ENCODE measurements at regions not wholly inside any gene's neighbourhood (a gene's known extent, or its start where the extent isn't known, plus 50 kb on each side); places are given as distances from the start of the nearest gene placed in this dataset.

DNA sequence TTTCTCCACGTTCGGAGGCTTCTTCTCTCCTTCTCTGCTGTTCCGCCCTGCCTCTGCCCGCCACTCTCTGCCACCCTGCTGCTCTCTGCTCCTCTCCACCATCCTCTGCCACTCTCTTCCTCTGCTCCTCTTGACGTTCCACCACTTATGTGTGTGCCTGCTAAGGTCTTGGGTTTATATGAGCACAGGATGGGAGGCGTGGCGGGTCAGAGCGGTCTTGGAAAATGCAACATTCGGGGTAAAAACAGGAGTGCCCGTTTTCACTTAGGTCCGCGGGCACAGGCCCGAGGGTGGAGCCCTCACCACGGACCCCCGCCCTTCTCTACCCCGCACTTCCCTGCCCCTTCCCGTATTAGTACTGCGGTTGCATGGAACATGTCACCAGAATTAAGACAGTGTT is 114.4 kb upstream of the FBXL7 start:
- no peaks in the 10 kb centered on the region for H3K27me3 ChIP-seq (replicated peaks; ENCODE audit: control insufficient read depth, insufficient read depth, low read length, poor library complexity, severe bottlenecking)
- no peaks in the 10 kb centered on the region for H3K36me3 ChIP-seq (ENCODE audit: control insufficient read depth, insufficient read depth, low read length)
- H3K9me3 ChIP-seq (ENCODE audit: control insufficient read depth, low read length), result no peaks in the 10 kb centered on the region
- no peak for DNase-seq
- no peak overlapping the region for H3K27ac ChIP-seq (ENCODE audit: insufficient read depth, low read length, poor library complexity, severe bottlenecking)
- H3K4me3 ChIP-seq (ENCODE audit: insufficient read depth, low read depth, low read length, poor library complexity, severe bottlenecking), result no peak overlapping the region
- no peaks in the 10 kb centered on the region for H3K4me1 ChIP-seq (ENCODE audit: control insufficient read depth, insufficient read depth, low read length, poor library complexity, severe bottlenecking)

GRCh38 chr5:15385037-15385436 is 114.9 kb upstream of the FBXL7 start:
- Histone ChIP-seq H3K27me3 (replicated peaks; ENCODE audit: control insufficient read depth, insufficient read depth, low read length, poor library complexity, severe bottlenecking) (no peaks in the 10 kb centered on the region), H3K9me3 (ENCODE audit: control insufficient read depth, low read length) (no peaks in the 10 kb centered on the region), H3K36me3 (ENCODE audit: control insufficient read depth, insufficient read depth, low read length) (no peaks in the 10 kb centered on the region), H3K27ac (ENCODE audit: insufficient read depth, low read length, poor library complexity, severe bottlenecking) (no peak overlapping the region), H3K4me3 (ENCODE audit: insufficient read depth, low read depth, low read length, poor library complexity, severe bottlenecking) (no peak overlapping the region), H3K4me1 (ENCODE audit: control insufficient read depth, insufficient read depth, low read length, poor library complexity, severe bottlenecking) (no peaks in the 10 kb centered on the region)
- DNase-seq, result no peak

DNA sequence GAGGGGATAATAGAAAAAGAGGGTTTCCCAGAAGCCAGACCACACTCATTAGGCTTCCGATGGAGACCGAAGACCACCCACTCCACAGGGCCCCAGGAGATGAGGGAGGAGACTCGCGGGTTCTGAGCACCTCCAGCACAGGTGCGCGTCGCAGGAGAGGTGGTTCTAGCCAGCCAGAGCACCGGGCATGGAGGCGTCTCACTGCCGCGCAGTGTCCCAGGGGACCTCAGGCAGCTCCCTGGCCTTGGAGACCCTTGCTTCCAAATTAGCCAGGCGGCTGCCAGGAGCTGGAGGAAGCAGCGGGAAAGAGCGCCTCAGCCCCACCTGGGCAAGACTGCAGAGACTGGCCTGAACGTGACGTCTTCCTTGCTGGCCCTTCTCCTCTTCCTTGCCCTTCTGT is 115.4 kb upstream of the FBXL7 start:
- Histone ChIP-seq H3K4me1 (ENCODE audit: control insufficient read depth, insufficient read depth, low read length, poor library complexity, severe bottlenecking) (no peaks in the 10 kb centered on the region), H3K9me3 (ENCODE audit: control insufficient read depth, low read length) (no peaks in the 10 kb centered on the region), H3K36me3 (ENCODE audit: control insufficient read depth, insufficient read depth, low read length) (no peaks in the 10 kb centered on the region), H3K27ac (ENCODE audit: insufficient read depth, low read length, poor library complexity, severe bottlenecking) (no peak overlapping the region), H3K27me3 (replicated peaks; ENCODE audit: control insufficient read depth, insufficient read depth, low read length, poor library complexity, severe bottlenecking) (no peaks in the 10 kb centered on the region), H3K4me3 (ENCODE audit: insufficient read depth, low read depth, low read length, poor library complexity, severe bottlenecking) (no peak overlapping the region)
- no peak for DNase-seq

GRCh38 chr5:15384176-15384575 is 115.8 kb upstream of the FBXL7 start:
- no peaks in the 10 kb centered on the region for H3K27me3 ChIP-seq (replicated peaks; ENCODE audit: control insufficient read depth, insufficient read depth, low read length, poor library complexity, severe bottlenecking)
- H3K4me1 ChIP-seq (ENCODE audit: control insufficient read depth, insufficient read depth, low read length, poor library complexity, severe bottlenecking), result no peaks in the 10 kb centered on the region
- no peaks in the 10 kb centered on the region for H3K36me3 ChIP-seq (ENCODE audit: control insufficient read depth, insufficient read depth, low read length)
- no peak overlapping the region for H3K27ac ChIP-seq (ENCODE audit: insufficient read depth, low read length, poor library complexity, severe bottlenecking)
- DNase-seq, result no peak
- H3K4me3 ChIP-seq (ENCODE audit: insufficient read depth, low read depth, low read length, poor library complexity, severe bottlenecking), result no peak overlapping the region
- no peaks in the 10 kb centered on the region for H3K9me3 ChIP-seq (ENCODE audit: control insufficient read depth, low read length)

DNA sequence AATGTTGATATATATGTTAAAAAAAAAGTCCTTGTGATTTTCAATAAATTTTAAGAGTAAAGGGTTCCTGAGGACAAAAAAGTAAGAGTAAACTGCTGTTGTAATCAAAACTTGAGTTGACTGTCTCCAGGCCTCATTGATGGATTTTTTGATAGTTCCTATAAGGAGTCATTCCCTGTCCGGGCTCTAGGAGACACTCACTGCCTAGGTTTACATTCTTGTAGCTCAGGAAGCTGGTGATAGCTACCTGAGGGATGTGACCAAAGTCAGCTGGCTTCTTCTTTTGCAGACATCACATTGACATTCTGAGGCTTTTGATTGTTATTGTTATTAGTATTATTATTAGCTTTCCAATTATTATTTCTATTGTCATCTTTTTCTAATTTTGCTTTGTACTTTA is 116.5 kb upstream of the FBXL7 start:
- Histone ChIP-seq H3K36me3 (ENCODE audit: control insufficient read depth, insufficient read depth, low read length) (no peaks in the 10 kb centered on the region), H3K9me3 (ENCODE audit: control insufficient read depth, low read length) (no peaks in the 10 kb centered on the region), H3K27me3 (replicated peaks; ENCODE audit: control insufficient read depth, insufficient read depth, low read length, poor library complexity, severe bottlenecking) (no peaks in the 10 kb centered on the region), H3K27ac (ENCODE audit: insufficient read depth, low read length, poor library complexity, severe bottlenecking) (no peak overlapping the region), H3K4me1 (ENCODE audit: control insufficient read depth, insufficient read depth, low read length, poor library complexity, severe bottlenecking) (no peaks in the 10 kb centered on the region), H3K4me3 (ENCODE audit: insufficient read depth, low read depth, low read length, poor library complexity, severe bottlenecking) (no peak overlapping the region)
- no peak for DNase-seq

- Histone ChIP-seq H3K36me3 (ENCODE audit: control insufficient read depth, insufficient read depth, low read length) (no peaks in the 10 kb centered on the region), H3K4me3 (ENCODE audit: insufficient read depth, low read depth, low read length, poor library complexity, severe bottlenecking) (no peak overlapping the region), H3K9me3 (ENCODE audit: control insufficient read depth, low read length) (no peaks in the 10 kb centered on the region), H3K4me1 (ENCODE audit: control insufficient read depth, insufficient read depth, low read length, poor library complexity, severe bottlenecking) (no peaks in the 10 kb centered on the region), H3K27me3 (replicated peaks; ENCODE audit: control insufficient read depth, insufficient read depth, low read length, poor library complexity, severe bottlenecking) (no peaks in the 10 kb centered on the region), H3K27ac (ENCODE audit: insufficient read depth, low read length, poor library complexity, severe bottlenecking) (no peak overlapping the region)
- no peak for DNase-seq
Observed at GRCh38 chr5:15383021-15383420, 117.0 kb upstream of the FBXL7 start.

- H3K27me3 ChIP-seq (replicated peaks; ENCODE audit: control insufficient read depth, insufficient read depth, low read length, poor library complexity, severe bottlenecking), result no peaks in the 10 kb centered on the region
- no peaks in the 10 kb centered on the region for H3K9me3 ChIP-seq (ENCODE audit: control insufficient read depth, low read length)
- no peaks in the 10 kb centered on the region for H3K4me1 ChIP-seq (ENCODE audit: control insufficient read depth, insufficient read depth, low read length, poor library complexity, severe bottlenecking)
- no peak for DNase-seq
- H3K36me3 ChIP-seq (ENCODE audit: control insufficient read depth, insufficient read depth, low read length), result no peaks in the 10 kb centered on the region
- H3K4me3 ChIP-seq (ENCODE audit: insufficient read depth, low read depth, low read length, poor library complexity, severe bottlenecking), result no peak overlapping the region
- no peak overlapping the region for H3K27ac ChIP-seq (ENCODE audit: insufficient read depth, low read length, poor library complexity, severe bottlenecking)
Observed at GRCh38 chr5:15377573-15378340, 122.2 kb upstream of the FBXL7 start.

DNA sequence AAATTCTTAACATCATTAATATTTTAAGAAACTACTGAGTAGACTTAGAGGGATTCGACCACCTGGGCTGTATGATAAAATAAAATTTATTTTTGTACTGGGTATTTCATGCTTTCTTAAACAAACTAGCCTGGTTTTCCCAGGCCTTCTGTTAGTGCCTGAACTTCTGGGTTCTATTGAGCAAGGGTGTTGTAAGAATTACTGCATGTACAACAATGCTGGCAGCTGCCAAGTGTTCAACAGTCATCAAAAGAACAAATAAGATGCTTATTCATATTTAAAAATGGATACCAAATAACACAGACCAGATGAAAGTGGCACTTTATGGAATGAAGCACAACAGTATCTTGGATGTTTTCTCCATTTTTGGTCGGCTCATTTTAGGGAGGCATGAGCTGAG is 123.2 kb upstream of the FBXL7 start:
- Histone ChIP-seq H3K36me3 (ENCODE audit: control insufficient read depth, insufficient read depth, low read length) (no peaks in the 10 kb centered on the region), H3K9me3 (ENCODE audit: control insufficient read depth, low read length) (no peaks in the 10 kb centered on the region), H3K4me3 (ENCODE audit: insufficient read depth, low read depth, low read length, poor library complexity, severe bottlenecking) (no peak overlapping the region), H3K27me3 (replicated peaks; ENCODE audit: control insufficient read depth, insufficient read depth, low read length, poor library complexity, severe bottlenecking) (no peaks in the 10 kb centered on the region), H3K4me1 (ENCODE audit: control insufficient read depth, insufficient read depth, low read length, poor library complexity, severe bottlenecking) (no peaks in the 10 kb centered on the region), H3K27ac (ENCODE audit: insufficient read depth, low read length, poor library complexity, severe bottlenecking) (no peak overlapping the region)
- DNase-seq, result no peak

- DNase-seq, result no peak
- H3K4me3 ChIP-seq (ENCODE audit: insufficient read depth, low read depth, low read length, poor library complexity, severe bottlenecking), result no peak overlapping the region
- no peaks in the 10 kb centered on the region for H3K9me3 ChIP-seq (ENCODE audit: control insufficient read depth, low read length)
- H3K4me1 ChIP-seq (ENCODE audit: control insufficient read depth, insufficient read depth, low read length, poor library complexity, severe bottlenecking), result no peaks in the 10 kb centered on the region
- no peak overlapping the region for H3K27ac ChIP-seq (ENCODE audit: insufficient read depth, low read length, poor library complexity, severe bottlenecking)
- H3K36me3 ChIP-seq (ENCODE audit: control insufficient read depth, insufficient read depth, low read length), result no peaks in the 10 kb centered on the region
- H3K27me3 ChIP-seq (replicated peaks; ENCODE audit: control insufficient read depth, insufficient read depth, low read length, poor library complexity, severe bottlenecking), result no peaks in the 10 kb centered on the region
Observed at GRCh38 chr5:15376088-15376487, 123.9 kb upstream of the FBXL7 start.

GRCh38 chr5:15375559-15375958 is 124.4 kb upstream of the FBXL7 start:
- H3K4me1 ChIP-seq (ENCODE audit: control insufficient read depth, insufficient read depth, low read length, poor library complexity, severe bottlenecking), result no peaks in the 10 kb centered on the region
- H3K36me3 ChIP-seq (ENCODE audit: control insufficient read depth, insufficient read depth, low read length), result no peaks in the 10 kb centered on the region
- no peaks in the 10 kb centered on the region for H3K27me3 ChIP-seq (replicated peaks; ENCODE audit: control insufficient read depth, insufficient read depth, low read length, poor library complexity, severe bottlenecking)
- no peak for DNase-seq
- H3K4me3 ChIP-seq (ENCODE audit: insufficient read depth, low read depth, low read length, poor library complexity, severe bottlenecking), result no peak overlapping the region
- H3K9me3 ChIP-seq (ENCODE audit: control insufficient read depth, low read length), result no peaks in the 10 kb centered on the region
- H3K27ac ChIP-seq (ENCODE audit: insufficient read depth, low read length, poor library complexity, severe bottlenecking), result no peak overlapping the region

All from effector memory CD4-positive, alpha-beta T cell (primary cell).